ENCODE measurements at regions not wholly inside any gene's neighbourhood (a gene's known extent, or its start where the extent isn't known, plus 50 kb on each side); places are given as distances from the start of the nearest gene placed in this dataset.

GRCh38 chr9:107431461-107431860 lies 58.1 kb downstream of the KLF4 start:
- DNase-seq: no peak

DNA sequence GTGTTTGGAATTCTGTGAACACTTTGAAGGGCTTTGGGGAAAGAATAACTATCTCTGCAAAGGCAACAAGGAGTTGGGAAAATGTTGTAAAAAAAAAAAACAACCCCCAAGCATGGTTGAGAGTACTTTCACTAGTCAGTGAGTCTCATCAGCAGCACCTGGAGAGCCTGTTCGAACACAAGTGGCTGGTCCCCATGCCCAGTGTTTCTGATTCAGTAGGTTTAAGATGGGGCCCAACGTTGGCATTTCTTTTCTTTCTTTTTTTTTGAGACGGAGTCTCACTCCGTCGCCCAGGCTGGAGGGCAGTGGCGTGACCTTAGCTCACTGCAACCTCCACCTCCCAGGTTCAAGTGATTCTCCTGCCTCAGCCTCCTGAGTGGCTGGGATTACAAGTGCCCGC lies 59.5 kb downstream of the KLF4 start:
- no peak for DNase-seq

- no peak for DNase-seq
Observed at GRCh38 chr9:107426126-107426525, 63.4 kb downstream of the KLF4 start.

- DNase-seq: no peak
Observed at GRCh38 chr9:107425101-107426025, 64.2 kb downstream of the KLF4 start.

- no peak for DNase-seq
Observed at GRCh38 chr9:107423540-107423939, 66.0 kb downstream of the KLF4 start.

- DNase-seq: peak; percentile 21
Observed at GRCh38 chr9:107422189-107423185, 67.1 kb downstream of the KLF4 start.

DNA sequence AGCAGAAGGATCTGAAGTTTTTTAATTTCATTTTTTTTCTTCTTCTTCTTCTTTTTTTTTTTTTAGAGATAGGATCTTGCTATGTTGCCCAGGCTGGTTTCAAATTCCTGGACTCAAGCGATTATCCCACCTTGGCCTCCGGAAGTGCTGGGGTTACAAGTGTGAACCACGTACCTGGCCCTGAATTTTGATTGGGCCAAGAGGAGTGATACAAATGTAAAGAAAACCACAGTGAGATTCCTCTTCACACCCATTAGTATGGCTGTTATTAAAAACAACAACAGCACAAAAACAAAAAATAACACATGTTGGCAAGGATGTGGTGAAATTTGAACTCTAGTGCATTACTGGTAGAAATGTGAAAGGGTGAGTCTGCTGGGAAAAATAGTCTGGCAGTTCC lies 79.1 kb downstream of the KLF4 start:
- DNase-seq: no peak

GRCh38 chr9:107409581-107410389 lies 79.8 kb downstream of the KLF4 start:
- DNase-seq: no peak

DNA sequence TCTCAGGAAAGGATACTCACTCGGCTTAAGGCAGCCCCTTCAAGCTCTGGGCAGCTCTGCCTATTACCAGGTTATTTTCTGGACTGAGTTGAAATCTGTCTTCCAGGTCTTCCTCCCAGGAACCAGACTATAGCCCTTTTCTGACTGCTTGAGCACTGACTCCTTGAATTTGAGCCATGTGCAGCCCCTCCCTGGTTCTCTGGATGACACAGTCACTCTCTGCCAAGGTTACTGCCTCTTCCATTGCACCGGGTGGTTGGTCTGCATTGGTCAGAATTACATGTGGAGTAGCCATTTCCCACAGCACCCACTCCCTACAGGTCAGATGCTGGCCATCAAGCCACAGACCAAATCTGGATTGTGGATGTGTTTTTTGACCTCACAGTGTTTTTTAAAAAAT lies 81.9 kb downstream of the KLF4 start:
- no peak for DNase-seq

DNA sequence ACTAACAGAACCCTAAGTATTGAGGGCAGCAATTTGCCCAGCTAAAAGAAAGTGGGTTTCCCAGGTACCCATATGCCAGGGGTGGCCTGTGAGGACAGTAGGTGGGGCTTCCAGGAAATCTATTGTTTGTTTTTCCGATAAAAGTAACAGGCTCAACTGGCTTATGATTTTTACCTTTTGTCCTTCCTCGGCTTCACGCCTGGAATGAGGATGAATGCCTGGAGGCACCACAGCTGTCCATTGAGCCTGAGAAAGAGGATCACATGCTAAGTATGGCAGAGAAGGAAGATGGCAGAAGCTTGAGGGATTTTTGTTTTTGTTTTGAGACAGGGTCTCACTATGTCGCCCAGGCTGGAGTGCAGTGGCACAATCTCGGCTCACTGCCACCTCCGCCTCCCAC lies 84.1 kb downstream of the KLF4 start:
- no peak for DNase-seq

DNA sequence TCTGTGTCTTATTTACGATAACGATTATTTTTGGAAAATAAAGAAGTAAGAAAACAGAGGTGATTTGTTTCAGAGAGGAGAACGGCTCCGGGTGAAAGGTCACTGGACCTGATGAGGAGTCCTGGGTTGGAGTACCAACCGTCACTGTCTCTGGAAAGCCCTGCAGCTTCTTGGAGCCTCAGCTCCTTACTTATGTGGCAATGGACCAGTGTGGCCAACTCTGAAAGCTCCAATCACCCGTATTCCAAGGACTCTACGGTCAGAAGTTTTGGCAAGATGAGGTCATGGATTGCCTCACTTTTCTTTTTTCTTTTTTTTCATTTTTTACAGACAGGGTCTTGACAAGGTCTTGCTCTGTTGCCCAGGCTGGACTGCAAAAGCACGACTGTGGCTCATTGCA lies 84.8 kb downstream of the KLF4 start:
- DNase-seq: no peak

DNA sequence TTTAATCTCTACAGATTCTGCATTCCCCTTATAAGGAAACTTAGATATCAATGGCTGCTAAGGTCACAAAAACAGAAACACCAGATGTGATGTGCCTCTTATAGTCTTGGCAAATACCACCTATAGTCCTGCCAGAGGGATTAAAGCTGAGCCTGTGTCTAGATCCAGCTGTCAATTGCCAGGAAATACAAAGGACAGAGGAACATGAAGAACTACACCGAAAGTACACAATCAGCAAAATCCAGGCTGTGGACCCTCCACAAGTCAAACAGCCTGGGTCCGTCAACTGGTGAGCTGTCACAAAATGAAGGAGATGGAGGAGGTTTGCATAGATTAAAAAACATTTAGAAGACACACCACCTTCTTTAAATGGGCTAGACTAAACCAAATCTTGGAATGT lies 85.4 kb downstream of the KLF4 start:
- no peak for DNase-seq

DNA sequence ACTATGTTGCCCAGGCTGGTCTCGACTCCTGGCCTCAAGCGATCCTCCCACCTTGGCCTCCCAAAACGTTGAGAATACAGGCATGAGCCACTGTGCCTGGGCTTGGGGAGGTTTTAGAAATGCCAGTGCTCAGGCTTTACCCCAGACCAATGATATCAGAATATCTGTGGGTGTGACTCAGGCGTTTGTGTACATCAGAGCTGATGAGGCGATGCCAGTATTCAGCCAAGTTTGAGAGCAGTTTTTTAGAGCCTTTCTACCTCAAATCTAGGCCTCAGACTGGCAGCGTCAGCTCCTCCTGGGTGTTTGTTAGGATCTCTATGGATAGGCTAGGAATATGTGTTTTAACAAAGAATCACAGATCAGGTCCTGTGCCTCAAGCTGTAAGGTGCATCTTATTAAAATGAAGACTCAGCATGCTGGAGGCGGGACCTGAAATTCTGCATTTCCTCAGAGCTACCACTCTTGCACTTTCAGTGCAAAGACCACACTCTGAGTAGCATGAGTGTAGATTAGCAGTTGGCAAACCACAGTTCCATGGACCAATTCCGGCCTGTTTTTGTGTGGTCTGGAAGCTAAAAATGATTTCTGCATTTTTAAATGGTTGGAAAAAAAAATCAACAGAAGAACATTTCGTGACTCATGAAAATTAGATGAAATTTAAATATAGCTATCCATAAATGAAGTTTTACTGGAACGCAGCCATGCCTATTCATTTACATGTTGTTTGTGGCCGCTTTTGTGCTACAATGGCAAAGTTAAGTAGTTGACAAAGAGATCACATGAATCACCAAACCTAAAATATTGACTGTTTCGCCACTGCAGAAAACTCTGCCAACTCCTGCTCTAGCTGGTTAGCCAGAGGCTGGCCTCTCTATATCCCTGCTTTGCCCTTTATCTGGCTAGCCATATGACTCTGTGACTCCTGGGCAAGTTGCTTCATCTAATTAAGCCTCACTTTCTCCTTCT lies 92.2 kb downstream of the KLF4 start:
- no peak for DNase-seq

- DNase-seq: no peak
Observed at GRCh38 chr9:107394264-107394663, 95.3 kb downstream of the KLF4 start.

DNA sequence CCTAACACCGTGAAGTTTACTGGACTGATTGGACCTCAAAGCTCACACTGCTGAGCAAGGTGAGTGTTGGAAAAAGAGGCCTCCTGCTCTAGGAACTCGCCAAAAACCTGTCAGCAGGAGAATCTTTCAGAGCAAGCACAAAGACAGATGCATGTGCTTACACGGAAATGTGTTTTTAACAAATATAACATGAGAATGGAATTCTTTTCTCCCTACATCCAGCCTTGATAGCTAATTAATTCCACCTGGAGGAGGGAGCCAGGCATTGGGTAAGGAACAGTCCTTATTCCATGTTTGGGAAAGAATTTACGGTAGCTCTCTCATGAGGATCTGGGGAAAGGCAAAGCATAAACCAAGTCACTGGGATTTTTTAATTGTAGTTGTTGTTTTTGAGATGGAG lies 98.8 kb downstream of the KLF4 start:
- no peak for DNase-seq

- no peak for DNase-seq
Observed at GRCh38 chr9:107390279-107390678, 99.3 kb downstream of the KLF4 start.

DNA sequence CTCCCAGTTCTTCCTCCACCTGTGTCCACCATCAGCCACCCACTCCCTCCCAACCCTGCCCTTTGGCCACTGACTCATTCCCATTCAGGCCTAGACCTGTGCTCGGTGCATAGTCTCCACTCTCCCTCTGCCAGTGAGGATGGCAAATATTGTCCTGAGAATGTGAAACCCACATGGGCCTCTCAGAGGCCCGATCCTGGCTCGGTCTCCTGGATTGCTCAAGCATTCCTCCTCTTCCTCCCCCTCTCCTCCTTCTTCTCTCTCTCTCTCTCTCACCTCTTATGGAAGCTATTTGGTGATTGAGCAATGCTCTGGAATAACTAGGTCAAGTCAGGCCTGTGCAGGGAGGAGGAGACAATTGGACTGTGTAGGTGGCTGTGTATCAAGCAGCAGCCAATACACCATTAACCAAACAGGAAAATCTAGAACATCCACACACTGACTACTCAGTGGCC lies 99.9 kb downstream of the KLF4 start:
- DNase-seq: no peak

- no peak for DNase-seq
Observed at GRCh38 chr9:107388890-107389289, 100.7 kb downstream of the KLF4 start.

GRCh38 chr9:107387409-107387808 lies 102.2 kb downstream of the KLF4 start:
- no peak for DNase-seq

DNA sequence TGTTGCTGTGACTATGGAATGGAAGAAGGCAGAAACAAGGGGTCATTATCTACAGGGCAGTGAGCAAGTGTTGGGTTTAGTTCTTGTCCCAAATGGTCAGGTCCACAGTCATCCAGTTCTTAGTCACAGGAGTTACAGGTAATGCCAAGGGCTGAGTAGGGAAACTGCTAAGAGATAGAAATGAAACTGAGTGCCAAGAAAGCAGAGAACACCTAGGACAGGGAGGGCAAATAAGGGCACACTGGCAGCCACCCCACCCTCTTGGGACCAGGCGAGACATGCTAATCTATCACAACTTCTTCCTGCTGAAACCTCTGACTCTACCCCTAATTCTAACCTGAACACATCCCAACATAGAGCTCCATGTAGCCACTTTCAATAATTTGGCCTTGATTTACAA lies 103.2 kb downstream of the KLF4 start:
- DNase-seq: no peak

All from NCI-H2171 (cell line).